IPS DF 6.9 (cell line): ENCODE measurements at regions not wholly inside any gene's neighbourhood (a gene's known extent, or its start where the extent isn't known, plus 50 kb on each side); places are given as distances from the start of the nearest gene placed in this dataset.

Experiments
- DNase-seq: peaks from one replicate; pipeline ENCODE4 v3.0.0-alpha.2; 2013; ENCODE audit warnings: low read depth, low spot score
- H3K27ac ChIP-seq: one replicate; pipeline ENCODE4 v1.5.1; 2013; ENCODE audit warnings: low read length, control low read depth
- H3K27me3 ChIP-seq: 2 replicates; pipeline ENCODE4 v1.6.1; 2013; ENCODE audit warnings: mild to moderate bottlenecking, low read length; ENCODE audit not compliant: control insufficient read depth, insufficient read depth
- H3K36me3 ChIP-seq: 2 replicates; pipeline ENCODE4 v1.6.1; 2013; ENCODE audit warnings: low read length; ENCODE audit not compliant: control insufficient read depth, insufficient read depth
- H3K4me1 ChIP-seq: 2 replicates; pipeline ENCODE4 v1.6.1; 2013; ENCODE audit warnings: low read length; ENCODE audit not compliant: control insufficient read depth, insufficient read depth
- H3K4me3 ChIP-seq: 2 replicates; pipeline ENCODE4 v1.5.1; 2013; ENCODE audit warnings: mild to moderate bottlenecking, low read length
- H3K9me3 ChIP-seq: 2 replicates; pipeline ENCODE4 v1.6.1; 2013; ENCODE audit warnings: low read length, inconsistent platforms; ENCODE audit not compliant: control insufficient read depth, insufficient read depth
- WGBS: extraction: QIAGEN DNeasy Blood & Tissue Kit; methylation state at CpG from one replicate; pipeline ENCODE4 v1.1.7; 2013; ENCODE audit warnings: mixed read lengths, missing lambda C conversion rate; ENCODE audit not compliant: insufficient read length, insufficient coverage; 5-methylcytosine and 5-hydroxymethylcytosine counted together

- DNase-seq = no peak
- H3K27me3 ChIP-seq = no peaks in the 10 kb centered on the region
- no peaks in the 10 kb centered on the region for H3K9me3 ChIP-seq
- no peaks in the 10 kb centered on the region for H3K4me1 ChIP-seq
- no peak overlapping the region for H3K27ac ChIP-seq
- no peaks in the 10 kb centered on the region for H3K36me3 ChIP-seq
- WGBS = no CpG with 5 or more reads among the region's 5 CpGs
- H3K4me3 ChIP-seq = no peak overlapping the region
These were observed 302.5 kb downstream of the BMPER start for GRCh38 chr7:34207810-34208209.

GRCh38 chr7:34208878-34209621, 303.7 kb downstream of the BMPER start:
- H3K27ac ChIP-seq = no peak overlapping the region
- H3K9me3 ChIP-seq = no peaks in the 10 kb centered on the region
- WGBS = no CpG with 5 or more reads among the region's 5 CpGs
- no peak for DNase-seq
- H3K4me1 ChIP-seq = no peaks in the 10 kb centered on the region
- H3K36me3 ChIP-seq = no peaks in the 10 kb centered on the region
- H3K4me3 ChIP-seq = no peak overlapping the region
- H3K27me3 ChIP-seq = no peaks in the 10 kb centered on the region

- H3K9me3 ChIP-seq = no peaks in the 10 kb centered on the region
These were observed 305.7 kb downstream of the BMPER start for GRCh38 chr7:34211018-34211417.

GRCh38 chr7:34217972-34218371, 312.6 kb downstream of the BMPER start:
- no peak overlapping the region for H3K27ac ChIP-seq
- H3K4me3 ChIP-seq = no peak overlapping the region
- no peaks in the 10 kb centered on the region for H3K27me3 ChIP-seq
- no peak for DNase-seq
- H3K9me3 ChIP-seq = no peaks in the 10 kb centered on the region
- peaks cover 5% of the 10 kb centered on the region; the same call in 1 of the 2 replicates for H3K4me1 ChIP-seq
- WGBS = no CpG with 5 or more reads among the region's 1 CpG
- no peaks in the 10 kb centered on the region for H3K36me3 ChIP-seq

More at GRCh38 chr7:34211018-34211417, 305.7 kb downstream of the BMPER start:
- DNase-seq = no peak
- H3K27ac ChIP-seq = no peak overlapping the region
- H3K4me1 ChIP-seq = no peaks in the 10 kb centered on the region
- H3K27me3 ChIP-seq = no peaks in the 10 kb centered on the region
- no peaks in the 10 kb centered on the region for H3K36me3 ChIP-seq
- H3K4me3 ChIP-seq = no peak overlapping the region

GRCh38 chr7:34219153-34219718, 313.9 kb downstream of the BMPER start:
- WGBS = no CpG with 5 or more reads among the region's 3 CpGs

GRCh38 chr7:34220506-34221185, 315.3 kb downstream of the BMPER start:
- no CpG with 5 or more reads among the region's 4 CpGs for WGBS
- Histone ChIP-seq H3K9me3 (no peaks in the 10 kb centered on the region), H3K27ac (no peak overlapping the region), H3K4me1 (peaks cover 6% of the 10 kb centered on the region; the same call in 1 of the 2 replicates), H3K27me3 (no peaks in the 10 kb centered on the region), H3K4me3 (no peak overlapping the region), H3K36me3 (no peaks in the 10 kb centered on the region)
- no peak for DNase-seq

More at GRCh38 chr7:34219153-34219718, 313.9 kb downstream of the BMPER start:
- peaks cover 5% of the 10 kb centered on the region; the same call in 1 of the 2 replicates for H3K4me1 ChIP-seq
- DNase-seq = no peak
- H3K4me3 ChIP-seq = no peak overlapping the region
- H3K36me3 ChIP-seq = no peaks in the 10 kb centered on the region
- no peaks in the 10 kb centered on the region for H3K9me3 ChIP-seq
- no peak overlapping the region for H3K27ac ChIP-seq
- H3K27me3 ChIP-seq = no peaks in the 10 kb centered on the region

- H3K36me3 ChIP-seq = no peaks in the 10 kb centered on the region
- DNase-seq = no peak
- no peak overlapping the region for H3K4me3 ChIP-seq
- H3K9me3 ChIP-seq = no peaks in the 10 kb centered on the region
- H3K4me1 ChIP-seq = peaks cover 6% of the 10 kb centered on the region; the same call in 1 of the 2 replicates
- no peak overlapping the region for H3K27ac ChIP-seq
- H3K27me3 ChIP-seq = no peaks in the 10 kb centered on the region
These were observed 317.0 kb downstream of the BMPER start for GRCh38 chr7:34222316-34222715.

- Histone ChIP-seq H3K4me3 (no peak overlapping the region), H3K27me3 (no peaks in the 10 kb centered on the region), H3K9me3 (no peaks in the 10 kb centered on the region), H3K36me3 (no peaks in the 10 kb centered on the region), H3K4me1 (peaks cover 6% of the 10 kb centered on the region; the same call in 1 of the 2 replicates), H3K27ac (no peak overlapping the region)
- WGBS = no CpG with 5 or more reads among the region's 1 CpG
- no peak for DNase-seq
These were observed 317.4 kb downstream of the BMPER start for GRCh38 chr7:34222722-34223121.

- H3K27me3 ChIP-seq = no peaks in the 10 kb centered on the region
- H3K4me3 ChIP-seq = no peak overlapping the region
- no peak overlapping the region for H3K27ac ChIP-seq
- no CpG with 5 or more reads among the region's 1 CpG for WGBS
- no peaks in the 10 kb centered on the region for H3K9me3 ChIP-seq
- peaks cover 5% of the 10 kb centered on the region; the same call in 1 of the 2 replicates for H3K4me1 ChIP-seq
- H3K36me3 ChIP-seq = no peaks in the 10 kb centered on the region
- no peak for DNase-seq
These were observed 318.9 kb downstream of the BMPER start for GRCh38 chr7:34224281-34224680.

- DNase-seq = no peak
- WGBS = no CpG with 5 or more reads among the region's 5 CpGs
- no peak overlapping the region for H3K27ac ChIP-seq
- no peaks in the 10 kb centered on the region for H3K36me3 ChIP-seq
- H3K9me3 ChIP-seq = no peaks in the 10 kb centered on the region
- no peak overlapping the region for H3K4me3 ChIP-seq
- H3K4me1 ChIP-seq = peaks cover 4% of the 10 kb centered on the region; the same call in 1 of the 2 replicates
- no peaks in the 10 kb centered on the region for H3K27me3 ChIP-seq
These were observed 319.9 kb downstream of the BMPER start for GRCh38 chr7:34225193-34225592.
